H1 (cell line): ENCODE measurements at regions not wholly inside any gene's neighbourhood (a gene's known extent, or its start where the extent isn't known, plus 50 kb on each side); places are given as distances from the start of the nearest gene placed in this dataset.

ENCODE experiments used
- CHD7 ChIP-seq: fragments of 300-600 bp; sonication (generic); IDR thresholded peaks from 2 replicates; pipeline ENCODE4 v1.7.1; 2012; ENCODE audit warnings: low read length, moderate library complexity, mild to moderate bottlenecking, inconsistent platforms; ENCODE audit not compliant: insufficient replicate concordance
- KDM5A ChIP-seq: fragments of 200-600 bp; IDR thresholded peaks from 2 replicates; pipeline ENCODE4 v1.7.1; 2012; ENCODE audit warnings: mild to moderate bottlenecking, low read length, inconsistent platforms, mixed read lengths
- SIRT6 ChIP-seq: IDR thresholded peaks from one replicate; pipeline ENCODE4 v1.7.1; 2012; ENCODE audit warnings: low read length, inconsistent platforms
- TAF7 ChIP-seq: optimal IDR thresholded peaks from 2 replicates; pipeline ENCODE3; 2011; ENCODE audit warnings: low read depth, mild to moderate bottlenecking, inconsistent platforms, low read length, moderate library complexity, borderline replicate concordance

GRCh38 chr3:135473449-135473848 lies 492.1 kb upstream of the PPP2R3A start (continued):
- TF ChIP-seq CHD7 (no peak), KDM5A (no peak), TAF7 (no peak), SIRT6 (no peak)
